C4-2B (cell line): ENCODE measurements at regions not wholly inside any gene's neighbourhood (a gene's known extent, or its start where the extent isn't known, plus 50 kb on each side); places are given as distances from the start of the nearest gene placed in this dataset.
A peak's percentile ranks its signal among the peaks of the same experiment; 100 is the strongest.

Experiments used
- H3K27ac ChIP-seq: fragments of 450-650 bp; 2 replicates; pipeline ENCODE4 v1.5.1; 2017
- ZFX ChIP-seq: fragments of 450-650 bp; IDR thresholded peaks from 2 replicates; pipeline ENCODE4 v1.6.1; 2017
- TF ChIP-seq, protein P1 (sequence below): fragments of 450-650 bp; conservative IDR thresholded peaks from 2 replicates; pipeline ENCODE4 v1.5.1; 2017; ENCODE audit warnings: mild to moderate bottlenecking

DNA sequence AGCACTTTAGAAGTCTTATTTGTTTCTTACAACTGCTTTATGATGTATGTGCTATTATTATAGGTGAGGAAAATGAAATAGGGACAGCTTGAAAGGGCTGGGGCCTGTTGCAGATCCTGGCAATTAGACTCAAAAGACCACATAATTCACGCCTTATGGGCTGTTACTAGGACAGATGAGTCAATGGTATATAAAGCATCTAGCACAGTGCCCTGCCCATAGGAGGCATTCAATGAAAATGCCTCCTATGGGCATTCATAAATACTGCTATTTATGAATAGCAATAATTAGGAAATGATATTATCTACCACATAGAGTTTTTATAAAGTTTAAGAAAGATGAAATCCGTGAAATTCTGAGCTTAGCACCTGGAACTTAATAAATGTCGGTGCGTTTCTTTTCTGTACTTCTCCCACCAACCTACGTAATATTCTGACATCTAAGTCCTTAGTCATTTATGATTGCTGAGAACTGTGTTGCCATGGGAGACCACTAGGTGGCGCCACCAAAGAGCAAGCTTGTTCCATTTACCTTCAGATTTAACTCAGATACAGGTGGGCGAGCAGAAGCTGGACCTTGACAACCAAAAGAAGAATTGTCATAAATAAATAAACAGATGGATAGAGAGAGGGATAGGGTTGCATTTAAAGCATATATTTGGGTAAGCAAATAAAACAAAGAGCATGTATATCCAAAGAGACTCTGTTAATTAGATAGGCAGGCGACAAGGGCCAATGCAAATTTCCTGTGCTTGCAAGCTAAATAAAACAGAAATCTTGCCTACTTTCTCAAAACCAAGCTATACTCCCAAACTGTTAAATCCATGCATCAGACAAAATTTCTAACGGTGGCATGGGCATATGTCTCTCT, 699.9 kb downstream of the INHBA start:
- H3K27ac ChIP-seq, result peak overlapping the region; percentile 62; the same call in 1 of the 2 replicates
- TF ChIP-seq ZFX, result no peak
- TF ChIP-seq, protein P1, sequence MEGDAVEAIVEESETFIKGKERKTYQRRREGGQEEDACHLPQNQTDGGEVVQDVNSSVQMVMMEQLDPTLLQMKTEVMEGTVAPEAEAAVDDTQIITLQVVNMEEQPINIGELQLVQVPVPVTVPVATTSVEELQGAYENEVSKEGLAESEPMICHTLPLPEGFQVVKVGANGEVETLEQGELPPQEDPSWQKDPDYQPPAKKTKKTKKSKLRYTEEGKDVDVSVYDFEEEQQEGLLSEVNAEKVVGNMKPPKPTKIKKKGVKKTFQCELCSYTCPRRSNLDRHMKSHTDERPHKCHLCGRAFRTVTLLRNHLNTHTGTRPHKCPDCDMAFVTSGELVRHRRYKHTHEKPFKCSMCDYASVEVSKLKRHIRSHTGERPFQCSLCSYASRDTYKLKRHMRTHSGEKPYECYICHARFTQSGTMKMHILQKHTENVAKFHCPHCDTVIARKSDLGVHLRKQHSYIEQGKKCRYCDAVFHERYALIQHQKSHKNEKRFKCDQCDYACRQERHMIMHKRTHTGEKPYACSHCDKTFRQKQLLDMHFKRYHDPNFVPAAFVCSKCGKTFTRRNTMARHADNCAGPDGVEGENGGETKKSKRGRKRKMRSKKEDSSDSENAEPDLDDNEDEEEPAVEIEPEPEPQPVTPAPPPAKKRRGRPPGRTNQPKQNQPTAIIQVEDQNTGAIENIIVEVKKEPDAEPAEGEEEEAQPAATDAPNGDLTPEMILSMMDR, result peak; percentile 98

DNA sequence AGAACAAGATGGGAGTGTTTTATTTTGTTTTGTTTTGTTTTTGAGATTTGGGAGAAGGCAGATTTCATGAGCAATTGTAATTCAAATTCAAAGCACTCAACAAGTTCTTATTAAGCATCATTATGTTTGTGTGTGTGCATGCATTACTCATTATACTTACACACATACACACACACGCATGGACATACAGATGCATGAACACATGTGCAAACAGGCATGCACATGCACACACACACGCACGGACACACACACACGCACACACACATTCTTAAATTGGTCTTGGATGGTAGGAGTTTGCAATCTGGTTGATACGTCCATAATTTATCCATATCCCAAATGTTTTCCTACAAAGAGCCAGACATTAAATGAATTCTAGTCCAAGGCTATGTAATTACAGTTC, 702.8 kb downstream of the INHBA start:
- no peak overlapping the region for H3K27ac ChIP-seq
- TF ChIP-seq, protein P1, result no peak
- TF ChIP-seq ZFX, result no peak

DNA sequence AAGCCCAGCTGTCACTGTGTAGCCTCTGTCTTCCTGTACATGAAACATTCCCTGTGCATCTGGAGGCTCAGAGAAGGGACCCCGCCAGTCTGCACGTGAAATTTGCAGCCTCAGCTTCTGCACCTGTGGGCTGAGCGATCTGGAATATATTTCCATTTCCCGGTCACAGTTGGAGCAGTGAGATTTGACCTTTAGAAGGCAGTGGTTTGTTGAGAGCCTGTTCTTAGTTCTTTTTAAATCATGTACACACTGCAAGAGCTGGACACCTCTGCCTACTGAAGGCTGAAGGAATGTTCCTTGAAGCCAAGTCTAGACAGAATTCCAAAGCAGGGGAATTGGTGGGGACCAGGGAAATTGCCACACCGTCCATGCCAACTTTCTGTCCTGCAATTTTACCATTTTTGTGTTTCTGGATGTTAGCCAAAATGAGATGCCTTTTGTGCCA, 706.6 kb downstream of the INHBA start:
- TF ChIP-seq ZFX, result no peak
- TF ChIP-seq, protein P1, result no peak

DNA sequence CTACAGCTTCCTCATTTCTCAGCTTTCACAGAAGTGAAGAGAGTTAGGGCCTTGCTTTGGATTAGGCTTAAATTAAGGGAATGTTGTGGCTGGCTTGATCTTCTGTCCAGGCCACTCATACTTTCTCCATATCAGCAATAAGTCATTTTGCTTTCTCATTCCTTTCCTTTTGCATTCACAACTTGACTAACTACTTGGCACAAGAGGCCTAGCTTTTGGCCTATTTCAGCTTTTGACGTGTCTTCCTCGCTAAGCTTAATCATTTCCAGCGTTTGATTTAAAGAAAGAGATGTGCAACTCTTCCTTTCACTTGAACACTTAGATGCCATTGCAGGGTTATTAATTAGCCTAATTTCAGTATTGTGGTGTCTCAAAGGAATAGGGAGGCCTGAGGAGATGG, 712.0 kb downstream of the INHBA start:
- H3K27ac ChIP-seq, result no peak overlapping the region
- no peak for TF ChIP-seq ZFX
- TF ChIP-seq, protein P1, result no peak

More for the DNA sequence above, 706.6 kb downstream of the INHBA start:
- no peak overlapping the region for H3K27ac ChIP-seq

DNA sequence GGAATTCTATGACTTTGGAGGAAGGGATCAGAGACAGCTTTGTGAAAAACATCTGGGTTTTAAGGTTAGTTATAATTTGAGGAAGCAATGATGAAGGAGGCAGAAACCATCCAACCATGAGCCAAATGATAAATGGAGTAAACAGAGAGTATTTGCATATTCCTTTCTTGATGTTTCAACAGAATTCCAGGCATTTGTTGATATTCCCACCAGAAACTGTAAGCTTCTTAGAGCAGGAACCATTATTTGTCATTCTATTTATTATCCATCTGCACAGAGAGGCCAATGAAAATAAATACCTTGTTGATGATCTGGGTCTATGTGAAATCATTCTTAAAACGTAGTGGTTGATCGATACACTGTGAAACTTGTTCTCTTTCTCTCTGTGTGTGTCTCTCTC, 715.3 kb downstream of the INHBA start:
- H3K27ac ChIP-seq, result no peak overlapping the region
- TF ChIP-seq ZFX, result no peak
- TF ChIP-seq, protein P1, result no peak

DNA sequence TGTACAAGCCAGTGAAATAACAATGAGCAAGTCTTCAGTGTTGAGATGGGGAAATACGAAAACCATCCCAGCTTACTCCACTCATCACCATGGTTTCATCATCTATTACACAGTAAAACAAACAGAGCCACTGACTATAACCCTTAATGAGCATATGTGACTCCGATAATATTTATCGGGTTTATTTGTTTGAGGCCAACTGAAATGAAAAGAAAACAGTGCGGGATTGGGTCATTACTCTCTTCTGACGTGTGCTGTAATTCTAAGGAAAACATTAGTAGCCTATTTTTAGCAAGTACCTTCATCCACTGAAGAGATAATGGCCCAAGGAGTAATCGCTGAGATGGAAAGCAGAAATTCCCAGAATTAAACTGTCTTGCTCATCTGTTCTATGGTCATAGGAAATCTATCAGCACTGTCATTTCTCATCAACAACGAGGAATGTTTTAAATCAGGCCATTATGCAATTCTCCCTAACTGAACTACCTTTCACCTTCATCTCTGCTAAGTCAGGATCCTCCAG, 716.5 kb downstream of the INHBA start:
- TF ChIP-seq, protein P1, result no peak
- TF ChIP-seq ZFX, result no peak

DNA sequence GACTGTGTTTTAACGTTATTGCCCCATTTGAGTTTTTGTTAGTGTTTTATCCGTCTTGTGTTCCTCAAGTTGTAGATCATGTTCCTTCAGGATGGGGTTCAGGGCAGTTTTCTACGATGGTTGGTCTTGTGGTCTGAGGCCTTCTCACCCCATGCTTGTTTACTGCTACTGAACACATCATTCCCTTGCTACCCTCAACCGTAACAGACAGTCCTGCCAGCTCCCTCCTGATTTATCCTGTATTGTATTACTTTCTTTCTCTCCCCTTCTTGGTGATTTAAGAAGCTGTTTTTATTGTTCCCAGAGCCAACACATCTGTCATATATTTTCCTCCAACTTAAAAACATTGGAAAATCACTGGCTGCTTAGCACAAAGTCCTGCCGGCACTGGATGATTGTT, 719.8 kb downstream of the INHBA start:
- no peak for TF ChIP-seq ZFX
- TF ChIP-seq, protein P1, result no peak
- H3K27ac ChIP-seq, result no peak overlapping the region

More for the DNA sequence above, 716.5 kb downstream of the INHBA start:
- no peak overlapping the region for H3K27ac ChIP-seq
